Cardiac muscle cell (in vitro differentiated cells and primary cell): ENCODE measurements at regions not wholly inside any gene's neighbourhood (a gene's known extent, or its start where the extent isn't known, plus 50 kb on each side); places are given as distances from the start of the nearest gene placed in this dataset.

Experiments
- DNase-seq, 2 donors: peaks; one replicate each; pipeline versions ENCODE4 v3.0.0 to v3.0.0-alpha.2; 2010 to 2017; ENCODE audit warnings: low read depth in 1 of 2, low spot score in 1 of 2
- H3K27ac ChIP-seq: fragments of 200-600 bp; sonication (generic); 2 replicates; pipeline ENCODE4 v1.5.1; 2016
- H3K27me3 ChIP-seq: fragments of 200-600 bp; sonication (generic); 2 replicates; pipeline ENCODE4 v1.6.0; 2016; ENCODE audit warnings: control low read depth
- H3K36me3 ChIP-seq: fragments of 200-600 bp; sonication (generic); 2 replicates; pipeline ENCODE4 v1.5.1; 2016; ENCODE audit warnings: control low read depth
- H3K4me1 ChIP-seq: fragments of 200-600 bp; sonication (generic); 2 replicates; pipeline ENCODE4 v1.8.1; 2017; ENCODE audit warnings: low read depth, mild to moderate bottlenecking, mixed run types
- H3K4me3 ChIP-seq: fragments of 200-600 bp; sonication (generic); 2 replicates; pipeline ENCODE4 v1.5.1; 2016; ENCODE audit warnings: mild to moderate bottlenecking
- H3K9me3 ChIP-seq: fragments of 200-600 bp; sonication (generic); 2 replicates; pipeline ENCODE4 v1.5.1; 2017; ENCODE audit warnings: low read depth, mild to moderate bottlenecking, control low read depth
- TF ChIP-seq, protein P1 (sequence below): IDR thresholded peaks from 2 replicates; pipeline ENCODE4 v1.5.1; 2012; ENCODE audit warnings: low read depth, mild to moderate bottlenecking, low read length

DNA sequence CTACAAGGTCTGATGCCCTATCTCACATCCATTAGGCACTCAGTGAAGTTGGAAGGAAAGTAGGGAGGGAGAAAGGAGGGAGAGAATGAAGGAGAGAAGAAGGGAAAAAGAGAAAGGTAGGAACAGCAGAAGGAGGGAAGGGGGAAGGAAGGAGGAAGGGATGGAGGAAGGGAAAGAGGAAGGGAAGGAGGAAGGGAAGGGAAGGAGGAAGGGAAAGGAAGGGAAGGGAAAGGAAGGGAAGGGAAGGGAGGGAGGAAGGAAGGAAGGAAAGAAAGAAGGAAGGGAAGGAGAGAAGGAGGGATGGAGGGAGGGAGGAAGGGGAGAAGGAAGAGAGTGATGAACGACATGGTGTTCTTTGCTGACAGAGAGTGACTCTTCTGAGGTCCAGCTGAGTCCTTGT lies 468.9 kb upstream of the MYT1L start:
- TF ChIP-seq, protein P1, sequence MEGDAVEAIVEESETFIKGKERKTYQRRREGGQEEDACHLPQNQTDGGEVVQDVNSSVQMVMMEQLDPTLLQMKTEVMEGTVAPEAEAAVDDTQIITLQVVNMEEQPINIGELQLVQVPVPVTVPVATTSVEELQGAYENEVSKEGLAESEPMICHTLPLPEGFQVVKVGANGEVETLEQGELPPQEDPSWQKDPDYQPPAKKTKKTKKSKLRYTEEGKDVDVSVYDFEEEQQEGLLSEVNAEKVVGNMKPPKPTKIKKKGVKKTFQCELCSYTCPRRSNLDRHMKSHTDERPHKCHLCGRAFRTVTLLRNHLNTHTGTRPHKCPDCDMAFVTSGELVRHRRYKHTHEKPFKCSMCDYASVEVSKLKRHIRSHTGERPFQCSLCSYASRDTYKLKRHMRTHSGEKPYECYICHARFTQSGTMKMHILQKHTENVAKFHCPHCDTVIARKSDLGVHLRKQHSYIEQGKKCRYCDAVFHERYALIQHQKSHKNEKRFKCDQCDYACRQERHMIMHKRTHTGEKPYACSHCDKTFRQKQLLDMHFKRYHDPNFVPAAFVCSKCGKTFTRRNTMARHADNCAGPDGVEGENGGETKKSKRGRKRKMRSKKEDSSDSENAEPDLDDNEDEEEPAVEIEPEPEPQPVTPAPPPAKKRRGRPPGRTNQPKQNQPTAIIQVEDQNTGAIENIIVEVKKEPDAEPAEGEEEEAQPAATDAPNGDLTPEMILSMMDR, result no peak

DNA sequence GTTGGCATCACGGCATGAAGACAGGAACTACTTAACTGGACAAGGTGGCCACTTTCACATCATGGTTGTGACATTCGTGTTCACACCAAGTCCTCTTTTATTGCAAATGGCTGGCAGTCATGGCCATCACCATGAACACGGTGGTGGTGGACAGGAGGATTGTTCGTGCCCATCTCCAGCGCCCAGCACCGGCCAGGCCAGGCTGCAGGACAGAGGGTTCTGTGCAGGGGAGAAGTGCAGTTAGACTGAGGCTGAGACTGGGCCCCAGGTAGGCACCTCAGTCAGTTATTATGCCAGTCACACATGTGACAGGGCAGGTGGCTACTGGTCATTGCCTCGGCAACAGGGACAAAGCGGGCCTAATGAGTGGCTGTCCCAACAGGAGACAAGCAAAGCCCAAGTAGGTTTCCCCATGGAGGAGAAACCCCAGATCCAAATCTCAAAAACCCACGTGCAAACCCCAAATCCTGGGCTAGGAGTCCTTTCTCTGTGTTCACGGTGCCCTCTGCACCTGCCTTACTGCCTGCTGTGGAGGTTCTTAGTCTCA lies 468.1 kb upstream of the MYT1L start:
- H3K4me3 ChIP-seq, result no peak overlapping the region
- TF ChIP-seq, protein P1, result no peak
- H3K36me3 ChIP-seq, result no peaks in the 10 kb centered on the region
- H3K9me3 ChIP-seq, result no peaks in the 10 kb centered on the region
- no peaks in the 10 kb centered on the region for H3K27me3 ChIP-seq
- no peaks in the 10 kb centered on the region for H3K4me1 ChIP-seq
- DNase-seq, result no peak
- no peak overlapping the region for H3K27ac ChIP-seq

More for the DNA sequence above, 468.9 kb upstream of the MYT1L start:
- Histone ChIP-seq H3K4me1 (no peaks in the 10 kb centered on the region), H3K9me3 (no peaks in the 10 kb centered on the region), H3K36me3 (no peaks in the 10 kb centered on the region), H3K4me3 (no peak overlapping the region), H3K27ac (no peak overlapping the region), H3K27me3 (no peaks in the 10 kb centered on the region)
- no peak for DNase-seq

DNA sequence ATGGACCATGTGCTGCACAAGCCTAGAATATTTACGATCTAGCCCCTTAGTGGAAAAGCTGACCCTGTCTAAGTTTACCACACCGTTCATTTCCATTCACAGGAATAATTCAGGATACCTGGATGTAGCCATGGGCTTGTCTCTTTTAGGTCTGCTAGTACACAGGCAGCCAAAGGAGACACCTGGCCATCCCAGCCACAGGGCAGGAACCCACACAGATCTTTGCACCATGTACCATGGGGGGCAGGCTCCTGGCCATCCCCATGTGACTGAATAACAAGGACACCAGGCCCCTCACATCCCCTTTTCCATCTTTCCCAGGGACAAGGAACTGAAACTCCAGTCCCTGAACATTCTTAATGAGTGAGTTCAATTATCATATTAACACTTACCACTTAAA lies 467.3 kb upstream of the MYT1L start:
- H3K27ac ChIP-seq, result no peak overlapping the region
- no peaks in the 10 kb centered on the region for H3K27me3 ChIP-seq
- H3K9me3 ChIP-seq, result no peaks in the 10 kb centered on the region
- H3K4me3 ChIP-seq, result no peak overlapping the region
- H3K4me1 ChIP-seq, result no peaks in the 10 kb centered on the region
- DNase-seq, result no peak
- no peaks in the 10 kb centered on the region for H3K36me3 ChIP-seq
- TF ChIP-seq, protein P1, result no peak

DNA sequence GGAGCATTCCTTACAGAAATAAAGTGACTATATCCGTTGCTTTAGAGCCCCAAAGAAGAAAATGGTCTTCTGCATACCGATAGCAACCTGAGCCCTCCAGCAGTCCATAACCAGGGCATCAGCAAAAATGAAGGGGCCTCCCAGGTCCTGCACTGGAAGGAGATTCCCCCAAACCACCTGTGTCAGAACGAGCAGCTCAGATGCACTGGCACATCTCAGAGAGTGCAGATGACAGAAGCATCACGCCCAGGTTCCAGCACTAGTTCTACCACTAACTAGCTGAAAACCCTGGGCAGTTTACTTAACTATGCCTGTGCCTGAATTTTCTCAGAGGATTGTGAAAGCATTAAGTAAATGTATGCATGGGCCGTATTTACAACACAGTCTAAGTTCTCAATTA lies 466.7 kb upstream of the MYT1L start:
- TF ChIP-seq, protein P1, result no peak
- no peak overlapping the region for H3K4me3 ChIP-seq
- DNase-seq, result no peak

DNA sequence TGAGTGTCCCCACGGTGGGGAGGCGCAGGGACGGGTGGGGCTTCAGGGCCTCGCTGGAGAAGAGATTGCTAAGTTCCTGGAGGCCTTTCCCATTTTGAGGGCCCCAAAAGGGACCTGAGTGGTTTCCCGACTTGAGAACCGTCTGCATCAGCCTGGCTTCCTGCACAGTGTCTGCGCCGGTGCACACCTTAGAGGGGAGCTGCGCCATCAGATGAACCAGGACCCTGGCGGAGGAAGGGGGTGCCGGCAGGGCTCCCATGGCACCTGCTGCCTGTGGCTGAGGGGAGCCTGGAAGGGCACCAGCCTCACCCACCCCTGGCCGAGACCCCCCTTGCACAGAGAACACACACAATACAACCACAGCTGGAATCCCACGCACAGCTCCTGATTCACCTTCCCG lies 465.1 kb upstream of the MYT1L start:
- H3K36me3 ChIP-seq, result no peaks in the 10 kb centered on the region
- H3K9me3 ChIP-seq, result no peaks in the 10 kb centered on the region
- H3K4me3 ChIP-seq, result no peak overlapping the region
- H3K4me1 ChIP-seq, result no peaks in the 10 kb centered on the region
- TF ChIP-seq, protein P1, result no peak
- H3K27ac ChIP-seq, result no peak overlapping the region
- no peaks in the 10 kb centered on the region for H3K27me3 ChIP-seq
- no peak for DNase-seq

More for the DNA sequence above, 466.7 kb upstream of the MYT1L start:
- Histone ChIP-seq H3K4me1 (no peaks in the 10 kb centered on the region), H3K27me3 (no peaks in the 10 kb centered on the region), H3K9me3 (no peaks in the 10 kb centered on the region), H3K27ac (no peak overlapping the region), H3K36me3 (no peaks in the 10 kb centered on the region)
